ENCODE measurements at regions not wholly inside any gene's neighbourhood (a gene's known extent, or its start where the extent isn't known, plus 50 kb on each side); places are given as distances from the start of the nearest gene placed in this dataset.
"Not testable (repeated sequence)": the region's sequence is repeated elsewhere in the genome, so short reads cannot be mapped to it uniquely, and the experiment has no call there.

DNA sequence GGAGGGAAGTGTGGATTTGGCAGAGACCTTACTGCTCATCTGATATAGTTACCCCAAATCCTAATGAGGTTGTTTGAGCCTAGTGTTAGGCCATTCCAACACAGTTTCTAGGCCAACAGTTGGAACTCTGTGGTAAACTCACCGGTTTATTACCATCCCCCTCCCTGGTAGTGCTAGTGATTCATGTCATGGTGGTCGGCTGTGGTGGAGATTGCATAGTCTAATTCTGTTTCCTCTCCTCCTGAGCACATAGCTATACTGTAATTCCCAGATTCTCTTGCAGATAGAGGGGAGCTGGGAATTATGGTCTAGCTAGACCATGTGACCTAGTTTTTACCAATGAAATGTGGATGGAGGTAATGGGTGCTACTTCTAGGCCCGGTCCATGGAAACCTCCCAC is 123.7 kb upstream of the KIF26B start:
- DNase-seq (ENCODE audit: low read depth, low spot score): no peak

DNA sequence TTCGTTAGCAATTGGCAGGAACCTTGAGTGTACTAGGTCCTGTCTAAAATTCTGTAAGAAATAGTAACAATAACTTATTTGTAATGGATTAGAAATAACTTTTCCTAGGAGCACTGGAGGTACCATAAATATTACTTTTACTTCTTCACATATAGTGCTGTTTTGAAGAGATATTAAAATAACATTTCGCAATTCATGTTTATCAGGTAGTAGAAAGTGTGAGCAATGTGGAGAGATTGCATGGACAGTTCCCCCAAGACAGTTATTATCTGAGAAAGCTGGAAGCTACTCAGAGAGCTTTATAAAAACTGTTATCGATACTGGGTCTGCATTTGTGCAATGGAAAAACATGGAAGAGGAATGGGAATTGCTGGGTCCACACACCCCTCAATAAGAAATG is 128.5 kb upstream of the KIF26B start:
- DNase-seq (ENCODE audit: low read depth, low spot score): no peak

DNA sequence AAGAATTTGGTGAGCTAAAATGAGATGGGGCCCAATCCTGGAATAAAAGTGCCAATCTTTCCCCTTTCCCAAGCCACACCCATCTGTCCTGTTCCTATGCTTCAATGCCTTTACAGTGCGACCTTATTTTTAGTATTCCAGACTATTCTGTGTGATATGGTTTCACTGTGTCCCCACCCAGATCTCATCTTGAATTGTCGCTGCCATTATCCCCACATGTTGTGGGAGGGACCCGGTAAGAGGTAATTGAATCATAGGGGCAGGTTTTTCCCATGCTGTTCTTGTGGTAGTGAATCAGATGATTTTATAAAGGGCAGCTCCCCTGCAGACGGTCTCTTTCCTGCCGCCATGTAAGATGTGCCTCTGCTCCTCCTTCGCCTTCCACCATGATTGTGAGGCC is 129.3 kb upstream of the KIF26B start:
- no peak for DNase-seq (ENCODE audit: low read depth, low spot score)

DNA sequence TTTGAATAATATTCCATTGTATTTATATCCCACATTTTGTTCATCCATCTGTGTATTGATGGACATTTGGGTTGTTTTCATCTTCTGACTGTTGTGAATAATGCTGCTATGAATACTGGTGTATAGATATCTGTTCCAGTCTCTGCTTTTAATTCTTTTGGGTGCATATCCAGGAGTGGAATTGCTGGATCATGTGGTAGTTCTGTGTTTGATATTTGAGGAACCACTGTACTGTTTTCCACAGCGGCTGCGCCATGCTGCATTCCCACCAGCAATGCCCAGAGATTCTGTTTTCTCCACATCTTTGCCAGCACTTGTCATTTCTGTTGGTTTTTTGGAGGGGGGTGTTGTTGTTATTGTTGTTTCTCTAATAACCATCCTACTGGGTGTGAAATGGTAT is 131.6 kb upstream of the KIF26B start:
- DNase-seq (ENCODE audit: low read depth, low spot score): no peak

DNA sequence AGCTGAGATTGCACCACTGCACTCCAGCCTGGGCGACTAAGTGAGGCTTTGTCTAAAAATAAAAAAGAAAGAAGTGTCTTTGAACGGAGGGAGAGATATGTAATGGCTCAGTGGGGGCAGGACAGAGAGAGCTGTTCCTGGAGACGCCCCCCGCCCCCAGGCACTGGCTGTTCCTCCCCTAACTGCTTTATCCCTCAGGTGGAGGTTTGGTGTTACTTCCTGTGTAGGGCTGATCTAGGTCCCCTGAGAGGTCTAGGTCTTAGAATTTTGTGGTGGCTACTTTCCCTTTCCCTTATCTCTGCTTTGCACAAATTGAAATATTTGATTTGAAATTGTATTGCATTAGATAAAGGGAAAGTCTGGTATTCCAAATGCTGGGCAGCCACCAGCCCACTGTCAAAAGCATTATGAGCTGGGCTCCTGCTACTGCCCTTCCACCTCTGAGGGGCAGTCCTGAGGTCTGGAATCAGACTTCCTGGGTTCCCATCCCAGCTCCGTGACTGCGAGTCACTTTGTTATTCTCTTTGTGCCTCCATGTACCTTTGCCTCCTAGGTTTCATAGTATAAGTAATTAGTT is 134.8 kb upstream of the KIF26B start:
- no peak for DNase-seq (ENCODE audit: low read depth, low spot score)

DNA sequence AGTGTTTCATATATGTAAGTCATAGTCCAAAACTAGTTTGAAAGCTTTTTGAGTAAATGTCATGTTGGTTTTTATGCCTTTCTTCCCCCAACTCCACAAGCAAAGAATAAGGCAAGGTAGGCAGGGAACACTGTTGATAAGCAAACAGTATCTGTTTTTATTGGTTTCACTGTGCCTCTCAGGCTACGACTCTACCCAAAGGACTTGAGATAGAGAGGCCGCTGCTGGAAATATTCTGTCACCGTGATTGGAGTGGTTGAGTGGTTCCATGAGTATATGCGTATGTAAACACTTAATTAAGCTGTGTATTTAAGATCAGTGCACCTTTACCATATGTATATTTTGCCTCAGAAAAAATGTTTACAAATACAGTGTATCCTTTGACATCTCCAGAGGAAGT is 138.1 kb upstream of the KIF26B start:
- no peak for DNase-seq (ENCODE audit: low read depth, low spot score)

DNA sequence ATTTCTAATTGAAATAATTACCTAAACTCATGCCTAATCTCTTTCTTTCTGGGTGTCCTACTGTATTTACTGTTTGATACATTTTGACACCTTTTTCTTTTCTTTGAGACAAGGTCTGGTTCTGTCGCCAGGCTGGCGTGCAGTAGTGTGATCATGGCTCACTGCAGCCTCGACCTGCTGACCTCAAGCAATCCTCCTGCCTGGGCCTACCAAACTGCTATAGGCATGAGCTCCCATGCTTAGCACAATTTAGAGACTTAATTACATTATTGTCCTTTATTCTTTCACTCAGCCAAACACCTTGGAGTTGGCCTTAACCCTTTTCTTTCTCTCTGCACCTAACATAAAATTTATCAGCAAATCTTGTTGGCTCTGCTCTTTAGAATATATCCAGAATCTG is 139.8 kb upstream of the KIF26B start:
- no peak for DNase-seq (ENCODE audit: low read depth, low spot score)

DNA sequence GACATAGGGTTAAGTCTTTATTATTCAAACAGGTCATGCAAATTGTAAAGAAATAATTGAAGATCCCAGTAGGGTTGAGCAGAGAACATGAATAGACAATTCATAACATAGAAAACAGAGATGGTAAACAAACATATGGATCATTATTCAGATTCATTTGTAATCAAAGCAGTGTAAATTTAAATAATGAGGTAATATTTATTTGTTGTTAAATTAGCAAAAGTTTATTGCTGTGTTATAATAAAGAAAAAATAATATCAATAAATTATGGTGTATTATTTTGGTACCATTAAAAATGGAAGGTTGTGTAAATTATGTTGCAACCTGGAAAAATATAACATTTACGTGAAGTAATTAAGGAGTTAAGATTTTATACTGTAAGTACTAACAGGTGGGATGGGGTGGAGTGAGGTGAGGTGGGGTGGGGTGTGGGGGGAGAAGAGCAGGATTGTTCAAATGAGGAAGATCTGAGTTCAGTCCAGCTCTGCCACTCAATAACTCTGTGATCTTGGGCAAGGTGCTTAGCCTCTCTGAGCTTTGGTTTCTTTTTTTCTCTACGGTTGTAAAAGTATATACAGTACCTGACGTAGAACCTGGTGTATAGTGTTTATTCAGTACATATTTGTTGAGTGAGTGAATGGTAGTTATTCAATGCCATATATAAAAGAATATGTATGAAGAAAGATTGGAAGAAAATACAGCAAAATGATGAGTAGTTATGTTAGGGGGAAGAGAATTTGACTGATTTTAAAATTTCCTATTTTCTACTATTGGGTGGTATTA is 140.3 kb upstream of the KIF26B start:
- no peak for DNase-seq (ENCODE audit: low read depth, low spot score)

DNA sequence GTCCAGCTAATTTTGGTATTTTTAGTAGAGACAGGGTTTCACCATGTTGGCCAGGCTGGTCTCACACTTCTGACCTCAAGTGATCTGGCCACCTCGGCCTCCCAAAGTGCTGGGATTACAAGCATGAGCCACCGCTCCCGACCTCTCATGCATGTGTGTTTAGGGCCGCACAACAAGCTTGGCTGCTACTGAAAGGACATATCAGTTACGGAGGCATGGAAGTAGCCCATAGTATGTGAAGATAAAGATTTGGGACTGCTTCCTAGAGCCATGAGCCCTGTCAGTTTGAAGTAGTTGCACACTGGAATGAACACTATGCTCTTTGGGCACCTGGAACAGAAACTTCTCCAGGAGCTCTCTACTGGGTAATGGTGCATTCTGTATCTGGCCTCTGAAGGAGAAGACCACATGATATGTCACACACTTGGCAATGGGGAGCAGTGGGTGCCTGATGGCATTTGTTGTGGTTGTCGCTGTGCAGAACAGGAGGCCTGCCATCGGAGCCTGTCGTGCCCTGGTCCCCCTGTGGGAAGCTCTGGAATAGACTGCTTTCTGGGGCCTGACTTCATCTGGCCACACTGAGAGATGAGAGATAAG is 144.7 kb upstream of the KIF26B start:
- DNase-seq (ENCODE audit: low read depth, low spot score): no peak

DNA sequence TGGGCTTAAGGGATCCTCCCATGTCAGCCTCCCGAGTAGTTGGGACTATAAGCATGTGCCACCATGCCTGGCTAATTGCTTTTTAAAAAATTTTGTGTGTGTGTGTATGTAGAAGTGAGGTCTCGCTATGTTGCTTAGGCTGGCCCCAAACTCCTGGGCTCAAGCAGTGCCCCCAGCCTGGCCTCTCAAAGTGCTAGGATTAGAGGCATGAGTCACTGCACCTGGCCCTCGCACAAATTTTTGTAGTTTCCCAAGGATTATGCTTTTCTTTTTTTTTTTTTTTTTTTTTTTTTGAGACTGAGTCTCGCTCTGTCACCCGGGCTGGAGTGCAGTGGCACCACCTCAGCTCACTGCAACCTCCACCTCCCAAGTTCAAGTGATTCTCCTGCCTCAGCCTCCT is 144.4 kb upstream of the HNRNPU start:
- DNase-seq (ENCODE audit: low read depth, low spot score): no peak

DNA sequence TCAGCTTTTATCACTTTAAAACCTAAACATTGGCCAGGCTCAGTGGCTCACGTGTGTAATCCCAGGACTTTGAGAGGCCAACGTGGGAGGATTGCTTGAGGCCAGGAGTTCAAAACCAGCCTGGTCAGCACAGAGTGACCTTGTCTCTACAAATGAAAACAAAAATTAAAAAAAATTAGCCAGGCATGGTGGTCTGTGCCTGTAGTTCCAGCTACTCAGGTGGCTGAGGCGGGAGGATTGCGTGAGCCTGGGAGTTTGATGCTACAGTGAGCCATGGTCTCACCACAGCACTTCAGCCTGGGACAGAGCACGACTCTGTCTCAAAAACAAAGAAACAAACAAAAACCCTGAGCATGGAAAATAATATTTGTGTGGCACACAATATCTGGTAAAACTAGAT is 143.5 kb upstream of the HNRNPU start:
- DNase-seq (ENCODE audit: low read depth, low spot score): no peak

DNA sequence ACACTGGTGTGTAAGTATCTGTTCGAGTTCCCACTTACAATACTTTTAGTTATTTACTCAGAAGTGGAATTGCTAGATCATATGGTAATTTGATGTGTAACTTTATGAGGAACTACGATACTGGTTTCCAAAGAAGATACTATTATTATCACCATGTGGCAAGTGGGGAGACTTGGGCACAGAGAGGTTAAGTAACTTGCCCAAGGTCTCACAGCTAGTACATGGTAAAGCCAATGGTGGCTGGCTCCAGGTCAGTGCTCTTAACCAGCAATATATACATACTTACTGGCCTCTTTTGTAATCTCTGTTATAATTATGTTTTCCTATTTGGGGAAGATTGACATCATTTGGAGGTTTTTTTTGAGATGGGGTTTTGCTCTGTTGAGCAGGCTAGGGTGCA is 138.9 kb upstream of the HNRNPU start:
- no peak for DNase-seq (ENCODE audit: low read depth, low spot score)

DNA sequence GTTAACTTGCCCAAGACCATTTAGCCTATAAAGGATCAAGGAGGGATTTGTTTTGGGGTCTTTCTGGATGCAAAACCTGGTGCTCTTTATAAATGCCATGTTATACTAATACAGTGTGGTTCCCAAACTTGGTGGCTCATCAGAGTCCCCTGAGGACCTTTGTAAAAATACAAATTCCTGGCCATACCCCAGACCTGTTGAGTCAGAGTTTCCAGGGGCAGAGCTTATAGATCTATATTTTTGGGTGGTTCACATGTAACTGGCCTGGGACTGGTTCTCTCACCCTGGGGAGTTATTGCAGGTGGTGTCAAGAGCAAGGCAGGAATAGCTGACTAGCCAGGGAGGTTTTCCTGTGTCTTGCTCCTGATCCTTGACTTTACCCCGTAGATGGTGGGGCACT is 136.9 kb upstream of the HNRNPU start:
- DNase-seq (ENCODE audit: low read depth, low spot score): no peak

DNA sequence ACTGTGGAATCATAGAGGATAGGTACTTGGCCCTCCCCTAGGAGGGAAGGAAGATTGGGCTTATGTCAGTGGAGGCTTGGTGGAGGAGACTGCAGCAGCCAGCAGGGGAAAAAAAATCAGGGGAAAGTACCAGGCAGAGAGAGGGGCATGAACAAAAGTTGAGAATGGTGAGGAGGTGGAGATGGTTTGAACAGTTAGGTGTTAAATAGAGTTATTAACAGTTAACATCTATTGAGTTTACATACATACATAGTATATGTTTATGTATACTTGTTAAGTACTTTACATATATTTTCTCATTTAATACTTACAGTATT is 136.5 kb upstream of the HNRNPU start:
- DNase-seq (ENCODE audit: low read depth, low spot score): no peak

DNA sequence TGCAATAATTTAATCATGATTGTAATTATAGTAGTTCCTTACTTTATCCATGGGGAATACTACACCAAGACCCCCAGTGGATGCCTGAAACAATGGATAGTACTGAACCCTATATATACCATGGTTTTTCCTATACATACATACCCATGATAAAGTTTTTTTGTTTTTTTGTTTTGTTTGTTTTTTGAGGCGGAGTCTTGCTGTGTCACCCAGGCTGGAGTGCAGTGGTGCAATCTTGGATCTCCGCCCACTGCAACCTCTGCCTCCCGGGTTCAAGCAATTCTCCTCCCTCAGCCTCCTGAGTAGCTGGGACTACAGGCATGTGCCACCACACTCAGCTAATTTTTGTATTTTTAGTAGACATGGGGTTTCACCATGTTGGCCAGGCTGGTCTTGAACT is 135.3 kb upstream of the HNRNPU start:
- not testable (repeated sequence) for DNase-seq (ENCODE audit: low read depth, low spot score)

DNA sequence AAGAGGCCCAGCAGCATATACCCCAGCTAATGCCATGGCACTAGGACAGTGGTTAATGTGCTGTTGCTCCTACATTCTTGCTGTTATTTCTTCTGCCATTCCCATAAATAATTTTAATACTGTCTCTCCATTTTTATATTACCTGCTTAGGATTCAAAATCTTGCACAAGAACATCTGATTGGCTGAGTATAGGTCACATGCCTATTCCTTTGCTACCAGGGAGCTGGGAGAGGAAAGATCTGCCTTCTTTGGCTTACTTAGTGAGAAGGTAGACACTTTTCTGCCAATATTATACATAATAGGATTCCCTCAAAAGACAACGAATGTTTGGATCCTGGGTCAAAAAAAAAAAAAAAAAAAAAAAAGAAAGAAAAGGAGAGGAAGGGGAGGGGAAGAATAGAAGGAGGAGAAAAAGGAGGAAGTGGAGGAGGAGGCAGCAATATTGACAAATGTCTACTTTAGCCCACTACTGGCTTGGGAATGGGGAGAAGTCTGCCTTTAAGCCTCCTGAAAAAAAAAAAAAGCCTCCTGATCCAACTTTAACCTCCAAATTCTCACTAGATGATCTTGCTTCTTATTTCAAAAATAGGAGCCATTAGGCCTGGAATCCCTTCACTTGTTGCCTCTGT is 134.5 kb upstream of the HNRNPU start:
- no peak for DNase-seq (ENCODE audit: low read depth, low spot score)

DNA sequence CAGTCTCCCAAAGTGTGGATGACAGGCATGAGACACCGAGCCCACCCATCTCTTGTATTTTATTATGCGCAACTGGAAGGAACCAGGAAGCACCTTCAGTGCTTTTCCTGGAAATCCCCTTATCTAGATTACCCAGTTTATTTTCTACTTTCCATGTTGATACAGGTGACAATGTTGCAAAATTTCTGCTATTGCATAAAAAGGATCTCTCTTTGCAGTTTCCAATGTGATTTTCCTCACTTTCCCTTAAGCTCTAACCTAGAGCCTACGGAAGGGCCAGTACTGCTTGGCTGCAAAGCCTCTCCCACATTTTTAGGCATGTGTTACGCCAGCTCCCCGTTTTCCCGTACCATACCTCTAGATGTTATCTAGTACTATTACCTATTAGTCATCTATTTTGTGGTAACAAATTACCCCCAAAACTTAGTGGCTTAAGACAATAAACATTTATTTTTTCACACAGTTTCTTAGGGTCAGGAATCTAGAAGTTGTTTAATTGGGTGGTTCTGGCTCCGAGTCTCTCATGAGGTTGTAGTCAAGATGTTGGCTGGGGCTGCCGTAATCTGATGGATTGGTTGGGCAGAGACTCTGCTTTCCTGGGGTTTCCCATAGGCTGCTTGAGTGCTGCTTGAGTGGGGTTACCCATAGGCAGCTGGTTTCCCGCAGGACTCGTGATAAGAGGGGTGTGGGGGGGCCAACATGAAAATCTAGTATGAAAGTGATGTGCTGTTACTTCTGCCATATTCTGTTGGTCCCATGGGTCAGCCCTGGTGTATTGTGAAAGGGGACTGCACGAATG is 131.5 kb upstream of the HNRNPU start:
- DNase-seq (ENCODE audit: low read depth, low spot score): no peak

DNA sequence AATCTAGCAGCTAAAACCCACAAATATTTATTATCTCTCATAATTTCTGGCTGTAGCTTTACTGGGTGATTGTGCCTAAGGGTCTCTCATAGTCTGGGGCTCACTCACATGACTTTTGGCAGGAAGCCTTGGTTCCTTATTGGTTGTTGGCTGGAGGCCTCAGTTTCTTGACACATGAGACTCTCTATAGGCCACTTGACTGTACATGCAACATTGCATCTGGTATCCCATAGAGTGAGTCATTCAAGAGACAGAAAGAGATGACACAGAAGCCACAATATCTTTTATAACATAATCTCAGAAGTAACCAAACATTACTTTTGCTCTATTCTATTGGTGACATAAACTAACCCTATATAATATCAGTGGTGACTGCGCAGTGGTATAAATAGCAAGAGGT is 128.5 kb upstream of the HNRNPU start:
- no peak for DNase-seq (ENCODE audit: low read depth, low spot score)

DNA sequence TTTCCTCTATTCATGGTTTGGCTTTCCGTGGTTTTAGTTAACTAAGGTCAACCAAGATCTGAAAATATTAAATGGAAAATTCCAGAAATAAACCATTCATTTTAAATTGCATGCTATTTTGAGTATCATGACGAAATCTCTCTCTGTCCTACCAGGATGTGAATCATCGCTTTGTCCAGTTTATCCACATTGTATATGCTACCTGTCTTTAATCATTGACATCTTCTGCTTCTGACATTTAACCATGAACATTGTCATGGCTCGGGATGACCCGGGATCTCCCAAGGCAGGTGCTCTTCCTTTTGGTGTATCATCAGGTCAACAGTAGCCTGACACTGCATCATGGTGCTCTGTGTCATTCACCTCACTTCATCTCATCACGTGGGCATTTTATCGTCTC is 125.5 kb upstream of the HNRNPU start:
- no peak for DNase-seq (ENCODE audit: low read depth, low spot score)

DNA sequence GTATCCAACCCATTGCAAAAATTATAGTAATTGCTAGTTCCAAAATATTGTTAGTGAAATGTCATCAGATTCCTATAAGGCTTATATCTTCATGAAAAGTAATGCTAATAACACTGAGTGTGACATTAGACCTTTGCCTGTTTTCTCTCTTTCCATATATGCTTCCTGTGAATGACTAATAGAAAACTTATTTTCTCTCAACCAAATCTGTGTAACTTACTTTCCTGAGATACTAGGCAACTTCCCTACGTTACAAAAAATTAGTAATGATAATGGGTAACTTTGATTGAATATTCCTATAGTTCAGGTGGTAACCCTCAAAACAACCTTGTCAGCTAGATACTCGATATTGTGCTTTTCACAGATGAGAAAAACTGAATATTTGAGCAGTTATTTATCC is 124.2 kb upstream of the HNRNPU start:
- no peak for DNase-seq (ENCODE audit: low read depth, low spot score)

DNA sequence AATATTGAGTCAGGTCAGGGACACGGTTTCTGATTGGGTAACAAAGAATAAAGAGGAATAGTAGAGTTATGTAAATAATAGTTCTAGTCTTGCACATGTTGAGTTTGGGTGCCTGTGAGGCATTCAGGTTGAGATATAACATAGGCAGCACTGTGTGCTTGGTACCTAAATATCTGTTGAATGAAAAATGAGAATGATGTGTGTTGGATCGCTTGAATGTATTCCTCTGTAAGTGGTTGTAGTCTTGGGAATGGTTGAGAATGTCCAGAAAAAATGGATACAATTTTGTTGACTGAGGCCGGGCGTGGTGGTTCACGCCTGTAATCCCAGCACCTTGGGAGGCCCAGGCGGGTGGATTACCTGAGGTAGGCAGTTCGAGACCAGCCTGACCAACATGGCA is 116.3 kb upstream of the HNRNPU start:
- no peak for DNase-seq (ENCODE audit: low read depth, low spot score)

DNA sequence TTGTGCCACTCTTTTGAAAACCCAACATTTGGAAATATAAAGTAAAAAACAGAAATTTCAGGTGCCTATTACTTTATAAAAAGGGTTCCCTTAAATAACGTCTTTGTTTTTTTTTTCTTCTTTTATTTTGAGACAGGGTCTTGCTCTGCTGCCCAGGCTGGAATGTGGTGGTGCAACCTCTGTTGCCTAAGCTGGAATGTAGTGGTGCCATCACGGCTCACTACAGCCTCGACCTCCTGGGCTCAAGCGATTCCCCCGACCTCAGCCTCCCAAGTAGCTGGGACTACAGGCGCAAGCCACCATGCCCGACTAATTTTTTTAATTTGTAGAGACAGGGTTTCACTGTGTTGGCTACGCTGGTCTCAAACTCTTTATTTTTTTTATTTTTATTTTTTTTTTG is 110.2 kb upstream of the HNRNPU start:
- no peak for DNase-seq (ENCODE audit: low read depth, low spot score)
